HEK293 (cell line): ENCODE measurements at regions not wholly inside any gene's neighbourhood (a gene's known extent, or its start where the extent isn't known, plus 50 kb on each side); places are given as distances from the start of the nearest gene placed in this dataset.

Source experiments
- CTCF ChIA-PET: fragments of 350-600 bp; formaldehyde crosslinking; extraction: SDS; loops from one replicate; lab custom pipeline; 2021; ENCODE audit warnings: antibody characterized with exemption; lab: Yijun Ruan, JAX
- POLR2A ChIA-PET: fragments of 300-600 bp; formaldehyde crosslinking; extraction: SDS; loops from one replicate; lab custom pipeline; 2020; ENCODE audit warnings: antibody characterized with exemption, inconsistent platforms; lab: Yijun Ruan, JAX
- H3K27ac ChIP-seq: fragments of 200-500 bp; sonication (Bioruptor generic); 2 replicates; pipeline ENCODE4 v1.5.1; 2014; ENCODE audit warnings: low read depth, low read length, control low read depth, inconsistent platforms; ENCODE audit errors: extremely low read depth
- H3K36me3 ChIP-seq, 2 experiments: fragments of 200-500 bp in 1 of 2; sonication (Bioruptor generic) in 1 of 2; 1 replicate in 1 of 2; 2 replicates in 1 of 2; pipeline ENCODE4 v1.5.1; 2014 to 2017; ENCODE audit warnings: inconsistent platforms in 2 of 2, low read length in 2 of 2; ENCODE audit not compliant: control insufficient read depth in 2 of 2, insufficient read depth in 1 of 2
- H3K4me1 ChIP-seq: fragments of 200-500 bp; sonication (Bioruptor generic); 2 replicates; pipeline ENCODE4 v1.5.1; 2014; ENCODE audit warnings: mild to moderate bottlenecking, low read length, inconsistent platforms; ENCODE audit not compliant: control insufficient read depth, insufficient read depth
- H3K4me3 ChIP-seq: 2 replicates; pipeline ENCODE4 v1.5.1; 2011; ENCODE audit warnings: low read depth, mild to moderate bottlenecking, control low read depth, low read length, moderate library complexity
- H3K9me3 ChIP-seq: fragments of 200-500 bp; sonication (Bioruptor generic); 2 replicates; pipeline ENCODE4 v1.5.1; 2014; ENCODE audit warnings: low read depth, low read length, inconsistent platforms; ENCODE audit not compliant: control insufficient read depth, insufficient read depth
- CTCF ChIP-seq: fragments of 450-650 bp; formaldehyde crosslinking; IDR thresholded peaks from 2 replicates; pipeline ENCODE4 v1.5.1; 2016; ENCODE audit warnings: missing biosample characterization, missing genetic modification characterization
- PRDM4 ChIP-seq: fragments of 450-650 bp; formaldehyde crosslinking; IDR thresholded peaks from 2 replicates; pipeline ENCODE4 v1.5.1; 2017; ENCODE audit warnings: missing biosample characterization, missing genetic modification characterization
- SCRT2 ChIP-seq: fragments of 450-650 bp; formaldehyde crosslinking; IDR thresholded peaks from 2 replicates; pipeline ENCODE4 v1.5.1; 2016; ENCODE audit warnings: missing biosample characterization, missing genetic modification characterization
- SETDB1 ChIP-seq: IDR thresholded peaks from one replicate; pipeline ENCODE4 v1.6.1; 2017; ENCODE audit warnings: mild to moderate bottlenecking, low read length, moderate library complexity, mixed read lengths; ENCODE audit not compliant: insufficient read length
- ZNF169 ChIP-seq: fragments of 450-650 bp; formaldehyde crosslinking; IDR thresholded peaks from 2 replicates; pipeline ENCODE4 v1.5.1; 2016; ENCODE audit warnings: missing biosample characterization, missing genetic modification characterization
- ZNF48 ChIP-seq: fragments of 450-650 bp; formaldehyde crosslinking; IDR thresholded peaks from 2 replicates; pipeline ENCODE4 v1.5.1; 2016; ENCODE audit warnings: missing biosample characterization, missing genetic modification characterization
- ZNF549 ChIP-seq: fragments of 450-650 bp; IDR thresholded peaks from 2 replicates; pipeline ENCODE4 v1.5.1; 2018; ENCODE audit warnings: missing biosample characterization, missing genetic modification characterization, mild to moderate bottlenecking, inconsistent platforms, moderate library complexity
- ZNF560 ChIP-seq: fragments of 450-650 bp; formaldehyde crosslinking; IDR thresholded peaks from 2 replicates; pipeline ENCODE4 v1.5.1; 2017; ENCODE audit warnings: missing biosample characterization, missing genetic modification characterization, borderline replicate concordance
- ZNF704 ChIP-seq: fragments of 450-650 bp; formaldehyde crosslinking; IDR thresholded peaks from 2 replicates; pipeline ENCODE4 v1.5.1; 2016; ENCODE audit warnings: missing biosample characterization, missing genetic modification characterization
- TF ChIP-seq, protein P1 (sequence below): fragments of 450-650 bp; formaldehyde crosslinking; IDR thresholded peaks from 2 replicates; pipeline ENCODE4 v1.5.1; 2016; ENCODE audit warnings: missing biosample characterization, missing genetic modification characterization
- TF ChIP-seq, protein P2 (sequence below): fragments of 450-650 bp; formaldehyde crosslinking; IDR thresholded peaks from 2 replicates; pipeline ENCODE4 v1.5.1; 2016; ENCODE audit warnings: missing biosample characterization, missing genetic modification characterization
- TF ChIP-seq, protein P3 (sequence below): fragments of 450-650 bp; formaldehyde crosslinking; IDR thresholded peaks from 2 replicates; pipeline ENCODE4 v1.5.1; 2016; ENCODE audit warnings: missing biosample characterization, missing genetic modification characterization
- TF ChIP-seq, protein P4 (sequence below): fragments of 450-650 bp; formaldehyde crosslinking; IDR thresholded peaks from 2 replicates; pipeline ENCODE4; 2016; ENCODE audit warnings: missing biosample characterization, missing genetic modification characterization

DNA sequence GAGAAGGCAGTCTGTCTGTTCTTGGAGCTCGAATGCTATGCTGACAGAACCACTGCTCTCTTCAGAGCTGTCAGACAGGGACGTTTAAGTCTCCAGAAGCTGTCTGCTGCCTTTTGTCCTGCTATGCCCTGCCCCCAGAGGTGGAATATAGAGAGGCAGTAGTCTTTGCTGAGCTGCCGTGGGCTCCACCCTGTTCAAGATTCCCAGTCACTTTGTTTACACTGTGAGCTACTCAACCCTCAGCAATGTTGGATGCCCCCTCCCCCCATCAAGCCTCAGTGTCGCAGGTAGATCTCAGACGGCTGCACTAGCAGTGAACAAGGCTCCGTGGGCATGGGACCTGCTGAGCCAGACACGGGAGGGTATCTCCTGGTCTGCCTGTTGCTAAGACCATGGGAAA is 344.2 kb downstream of the TMEM161B start:
- ChIA-PET CTCF (interaction anchor here (0.6 to 0.7 kb wide), 3 partner anchors 93 to 758 kb away, joined by 3 to 9 read pairs (median 7); no protein-coding TSS in a partner anchor), POLR2A (no interaction called here)
- TF ChIP-seq CTCF (tag by site-specific recombination) = peak; percentile 23; the same call in 1 of the 2 replicates
- no peak for TF ChIP-seq SETDB1
- H3K9me3 ChIP-seq = no peaks in the 10 kb centered on the region
- H3K27ac ChIP-seq = no peak overlapping the region
- no peak overlapping the region for H3K4me3 ChIP-seq
- H3K36me3 ChIP-seq = no peaks in the 10 kb centered on the region
- no peaks in the 10 kb centered on the region for H3K4me1 ChIP-seq

GRCh38 chr5:87916320-87916719 is 352.3 kb downstream of the TMEM161B start:
- CTCF ChIA-PET = interaction anchor here (0.6 kb wide), 2 partner anchors 17 to 687 kb away, joined by 3 to 4 read pairs; no protein-coding TSS in a partner anchor
- no peak for TF ChIP-seq PRDM4 (tag by site-specific recombination)
- TF ChIP-seq ZNF169 (tag by site-specific recombination) = no peak
- no peak for TF ChIP-seq ZNF48
- TF ChIP-seq, protein P1, sequence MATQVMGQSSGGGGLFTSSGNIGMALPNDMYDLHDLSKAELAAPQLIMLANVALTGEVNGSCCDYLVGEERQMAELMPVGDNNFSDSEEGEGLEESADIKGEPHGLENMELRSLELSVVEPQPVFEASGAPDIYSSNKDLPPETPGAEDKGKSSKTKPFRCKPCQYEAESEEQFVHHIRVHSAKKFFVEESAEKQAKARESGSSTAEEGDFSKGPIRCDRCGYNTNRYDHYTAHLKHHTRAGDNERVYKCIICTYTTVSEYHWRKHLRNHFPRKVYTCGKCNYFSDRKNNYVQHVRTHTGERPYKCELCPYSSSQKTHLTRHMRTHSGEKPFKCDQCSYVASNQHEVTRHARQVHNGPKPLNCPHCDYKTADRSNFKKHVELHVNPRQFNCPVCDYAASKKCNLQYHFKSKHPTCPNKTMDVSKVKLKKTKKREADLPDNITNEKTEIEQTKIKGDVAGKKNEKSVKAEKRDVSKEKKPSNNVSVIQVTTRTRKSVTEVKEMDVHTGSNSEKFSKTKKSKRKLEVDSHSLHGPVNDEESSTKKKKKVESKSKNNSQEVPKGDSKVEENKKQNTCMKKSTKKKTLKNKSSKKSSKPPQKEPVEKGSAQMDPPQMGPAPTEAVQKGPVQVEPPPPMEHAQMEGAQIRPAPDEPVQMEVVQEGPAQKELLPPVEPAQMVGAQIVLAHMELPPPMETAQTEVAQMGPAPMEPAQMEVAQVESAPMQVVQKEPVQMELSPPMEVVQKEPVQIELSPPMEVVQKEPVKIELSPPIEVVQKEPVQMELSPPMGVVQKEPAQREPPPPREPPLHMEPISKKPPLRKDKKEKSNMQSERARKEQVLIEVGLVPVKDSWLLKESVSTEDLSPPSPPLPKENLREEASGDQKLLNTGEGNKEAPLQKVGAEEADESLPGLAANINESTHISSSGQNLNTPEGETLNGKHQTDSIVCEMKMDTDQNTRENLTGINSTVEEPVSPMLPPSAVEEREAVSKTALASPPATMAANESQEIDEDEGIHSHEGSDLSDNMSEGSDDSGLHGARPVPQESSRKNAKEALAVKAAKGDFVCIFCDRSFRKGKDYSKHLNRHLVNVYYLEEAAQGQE (tag by site-specific recombination) = no peak
- TF ChIP-seq ZNF560 = no peak
- TF ChIP-seq ZNF704 (tag by site-specific recombination) = no peak
- TF ChIP-seq, all 188 proteins: peak for 0
- POLR2A ChIA-PET = no interaction called here
- no peak overlapping the region for H3K4me3 ChIP-seq
- no peaks in the 10 kb centered on the region for H3K4me1 ChIP-seq
- H3K27ac ChIP-seq = no peak overlapping the region
- H3K36me3 ChIP-seq = no peaks in the 10 kb centered on the region
- H3K9me3 ChIP-seq = no peaks in the 10 kb centered on the region

- Histone ChIP-seq H3K4me1 (no peaks in the 10 kb centered on the region), H3K36me3 (no peaks in the 10 kb centered on the region)
- TF ChIP-seq, protein P2, sequence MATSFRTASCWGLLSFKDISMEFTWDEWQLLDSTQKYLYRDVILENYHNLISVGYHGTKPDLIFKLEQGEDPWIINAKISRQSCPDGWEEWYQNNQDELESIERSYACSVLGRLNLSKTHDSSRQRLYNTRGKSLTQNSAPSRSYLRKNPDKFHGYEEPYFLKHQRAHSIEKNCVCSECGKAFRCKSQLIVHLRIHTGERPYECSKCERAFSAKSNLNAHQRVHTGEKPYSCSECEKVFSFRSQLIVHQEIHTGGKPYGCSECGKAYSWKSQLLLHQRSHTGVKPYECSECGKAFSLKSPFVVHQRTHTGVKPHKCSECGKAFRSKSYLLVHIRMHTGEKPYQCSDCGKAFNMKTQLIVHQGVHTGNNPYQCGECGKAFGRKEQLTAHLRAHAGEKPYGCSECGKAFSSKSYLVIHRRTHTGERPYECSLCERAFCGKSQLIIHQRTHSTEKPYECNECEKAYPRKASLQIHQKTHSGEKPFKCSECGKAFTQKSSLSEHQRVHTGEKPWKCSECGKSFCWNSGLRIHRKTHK = no peak
- TF ChIP-seq SCRT2 (tag by site-specific recombination) (no peak), ZNF549 (tag by site-specific recombination) (no peak), ZNF48 (no peak)
- TF ChIP-seq, protein P3, sequence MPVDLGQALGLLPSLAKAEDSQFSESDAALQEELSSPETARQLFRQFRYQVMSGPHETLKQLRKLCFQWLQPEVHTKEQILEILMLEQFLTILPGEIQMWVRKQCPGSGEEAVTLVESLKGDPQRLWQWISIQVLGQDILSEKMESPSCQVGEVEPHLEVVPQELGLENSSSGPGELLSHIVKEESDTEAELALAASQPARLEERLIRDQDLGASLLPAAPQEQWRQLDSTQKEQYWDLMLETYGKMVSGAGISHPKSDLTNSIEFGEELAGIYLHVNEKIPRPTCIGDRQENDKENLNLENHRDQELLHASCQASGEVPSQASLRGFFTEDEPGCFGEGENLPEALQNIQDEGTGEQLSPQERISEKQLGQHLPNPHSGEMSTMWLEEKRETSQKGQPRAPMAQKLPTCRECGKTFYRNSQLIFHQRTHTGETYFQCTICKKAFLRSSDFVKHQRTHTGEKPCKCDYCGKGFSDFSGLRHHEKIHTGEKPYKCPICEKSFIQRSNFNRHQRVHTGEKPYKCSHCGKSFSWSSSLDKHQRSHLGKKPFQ (tag by site-specific recombination) = no peak
- TF ChIP-seq, protein P4, sequence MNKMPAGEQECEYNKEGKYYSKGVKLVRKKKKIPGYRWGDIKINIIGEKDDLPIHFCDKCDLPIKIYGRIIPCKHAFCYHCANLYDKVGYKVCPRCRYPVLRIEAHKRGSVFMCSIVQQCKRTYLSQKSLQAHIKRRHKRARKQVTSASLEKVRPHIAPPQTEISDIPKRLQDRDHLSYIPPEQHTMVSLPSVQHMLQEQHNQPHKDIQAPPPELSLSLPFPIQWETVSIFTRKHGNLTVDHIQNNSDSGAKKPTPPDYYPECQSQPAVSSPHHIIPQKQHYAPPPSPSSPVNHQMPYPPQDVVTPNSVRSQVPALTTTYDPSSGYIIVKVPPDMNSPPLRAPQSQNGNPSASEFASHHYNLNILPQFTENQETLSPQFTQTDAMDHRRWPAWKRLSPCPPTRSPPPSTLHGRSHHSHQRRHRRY (tag by site-specific recombination) = no peak
- TF ChIP-seq, all 188 proteins: peak for 0
- Histone ChIP-seq H3K27ac (no peak overlapping the region), H3K9me3 (no peaks in the 10 kb centered on the region), H3K4me3 (no peak overlapping the region)
- CTCF ChIA-PET = no interaction called here
- POLR2A ChIA-PET = no interaction called here
Observed at GRCh38 chr5:87912419-87912818, 356.2 kb downstream of the TMEM161B start.
